Mucosa of descending colon (tissue), 3 donors: ENCODE measurements at regions not wholly inside any gene's neighbourhood (a gene's known extent, or its start where the extent isn't known, plus 50 kb on each side); places are given as distances from the start of the nearest gene placed in this dataset.
"Not testable (repeated sequence)": the region's sequence is repeated elsewhere in the genome, so short reads cannot be mapped to it uniquely, and the experiment has no call there.

ENCODE experiments used
- ATAC-seq: fragments of 200-7000 bp; cut with Tn5 transposase; one replicate; pipeline ENCODE4 v1.9.1; 2020; ENCODE audit warnings: mild to moderate bottlenecking, moderate library complexity
- DNase-seq, 3 donors: peaks; one replicate each; pipeline ENCODE4 v3.0.0-alpha.2; 2020
- H3K36me3 ChIP-seq: fragments of 200-600 bp; one replicate; pipeline ENCODE4 v1.8.0; 2021; ENCODE audit warnings: low read depth, mild to moderate bottlenecking
- H3K4me1 ChIP-seq: fragments of 200-600 bp; one replicate; pipeline ENCODE4 v1.8.0; 2021; ENCODE audit warnings: low read depth, mild to moderate bottlenecking
- H3K4me3 ChIP-seq: fragments of 200-600 bp; one replicate; pipeline ENCODE4 v1.8.0; 2021; ENCODE audit warnings: mild to moderate bottlenecking
- H3K9me3 ChIP-seq: fragments of 200-600 bp; one replicate; pipeline ENCODE4 v1.8.0; 2021; ENCODE audit warnings: mild to moderate bottlenecking
- CTCF ChIP-seq: fragments of 200-600 bp; IDR thresholded peaks from one replicate; pipeline ENCODE4 v1.8.0; 2022; ENCODE audit warnings: antibody characterized with exemption, mild to moderate bottlenecking
- intact Hi-C, 2 donors: fragments of 100-400 bp; cut with DNase I in 1 of 2; cut with micrococcal nuclease in 1 of 2; formaldehyde crosslinking; loops; one replicate each; pipeline versions ENCODE4 v1.11.0 to v1.11.1; 2022; cut with DNase I, micrococcal nuclease
- donor health status: DM: no; HTN: no; CAD: no; lungs with moderate emphysema.
- donor health status: DM: no; HTN: no; CAD: no.
- donor health status: DM: no; HTN: yes; CAD: no.

- no peak for ATAC-seq
- TF ChIP-seq CTCF, result no peak
- no peak overlapping the region for H3K4me3 ChIP-seq
- no peak for DNase-seq
- intact Hi-C loops, result no loop called here
- no peaks in the 10 kb centered on the region for H3K36me3 ChIP-seq
- H3K4me1 ChIP-seq, result no peaks in the 10 kb centered on the region
- H3K9me3 ChIP-seq, result no peaks in the 10 kb centered on the region
Observed at GRCh38 chr15:91447991-91448644, 348.1 kb downstream of the SV2B start.

GRCh38 chr15:91453376-91453775 is 353.3 kb downstream of the SV2B start:
- H3K9me3 ChIP-seq, intact Hi-C loops, H3K36me3 ChIP-seq, H3K4me3 ChIP-seq, ATAC-seq, DNase-seq, H3K4me1 ChIP-seq: not testable (repeated sequence)

GRCh38 chr15:91456251-91456718 is 356.2 kb downstream of the SV2B start:
- Histone ChIP-seq H3K9me3 (no peaks in the 10 kb centered on the region), H3K4me1 (no peaks in the 10 kb centered on the region), H3K4me3 (no peak overlapping the region), H3K36me3 (no peaks in the 10 kb centered on the region)
- intact Hi-C loops, result no loop called here
- DNase-seq, result no peak
- TF ChIP-seq CTCF, result no peak
- ATAC-seq, result no peak

GRCh38 chr15:91456921-91457320 is 356.9 kb downstream of the SV2B start:
- DNase-seq (no peak), ATAC-seq (no peak)
- no peaks in the 10 kb centered on the region for H3K9me3 ChIP-seq
- no peaks in the 10 kb centered on the region for H3K4me1 ChIP-seq
- no peak for TF ChIP-seq CTCF
- intact Hi-C loops, result no loop called here
- no peaks in the 10 kb centered on the region for H3K36me3 ChIP-seq
- H3K4me3 ChIP-seq, result no peak overlapping the region

- H3K36me3 ChIP-seq, result no peaks in the 10 kb centered on the region
- DNase-seq (no peak), ATAC-seq (no peak)
- no peak for TF ChIP-seq CTCF
- no peaks in the 10 kb centered on the region for H3K9me3 ChIP-seq
- no peaks in the 10 kb centered on the region for H3K4me1 ChIP-seq
- intact Hi-C loops, result no loop called here
- no peak overlapping the region for H3K4me3 ChIP-seq
Observed at GRCh38 chr15:91461377-91461776, 361.3 kb downstream of the SV2B start.

GRCh38 chr15:91465086-91465485 is 365.0 kb downstream of the SV2B start:
- no peak for ATAC-seq
- TF ChIP-seq CTCF, result no peak
- Histone ChIP-seq H3K4me3 (no peak overlapping the region), H3K9me3 (no peaks in the 10 kb centered on the region), H3K4me1 (peaks cover 3% of the 10 kb centered on the region), H3K36me3 (no peaks in the 10 kb centered on the region)
- no peak for DNase-seq
- intact Hi-C loops, result no loop called here
